Tibial nerve (tissue), 4 donors: ENCODE measurements at regions not wholly inside any gene's neighbourhood (a gene's known extent, or its start where the extent isn't known, plus 50 kb on each side); places are given as distances from the start of the nearest gene placed in this dataset.

Experiments
- DNase-seq, 2 donors: peaks; one replicate each; pipeline ENCODE4 v3.0.0-alpha.2; 2019; ENCODE audit warnings: low spot score in 2 of 2
- H3K27ac ChIP-seq, 4 donors: fragments of 200-600 bp; sonication (generic) in 3 of 4; one replicate each; pipeline ENCODE4 v1.5.1; 2017 to 2019; ENCODE audit warnings: mild to moderate bottlenecking in 1 of 4
- H3K27me3 ChIP-seq, 2 donors: fragments of 200-600 bp; sonication (generic) in 1 of 2; one replicate each; pipeline versions ENCODE4 v1.5.1 to v1.6.0; 2017 to 2019
- H3K36me3 ChIP-seq, 3 donors: fragments of 200-600 bp; sonication (generic); one replicate each; pipeline ENCODE4 v1.5.1; 2018 to 2019
- H3K4me1 ChIP-seq, 4 donors: fragments of 200-600 bp; sonication (generic) in 3 of 4; one replicate each; pipeline ENCODE4 v1.5.1; 2017 to 2019
- H3K4me3 ChIP-seq, 4 donors: fragments of 200-600 bp; sonication (generic) in 3 of 4; one replicate each; pipeline ENCODE4 v1.5.1; 2017 to 2019; ENCODE audit warnings: mild to moderate bottlenecking in 1 of 4, moderate library complexity in 1 of 4
- H3K9me3 ChIP-seq, 4 donors: fragments of 200-600 bp; sonication (generic) in 3 of 4; one replicate each; pipeline ENCODE4 v1.5.1; 2017 to 2019
- CTCF ChIP-seq, 5 experiments: fragments of 200-600 bp in 3 of 5; fragments of 450-650 bp in 2 of 5; sonication (generic) in 3 of 5; IDR thresholded peaks; one replicate each; pipeline ENCODE4 v1.5.1; 2016 to 2019; ENCODE audit warnings: antibody characterized with exemption in 5 of 5, mild to moderate bottlenecking in 3 of 5, moderate library complexity in 2 of 5
- EP300 ChIP-seq, 2 donors: sonication (generic); formaldehyde crosslinking; IDR thresholded peaks; one replicate each; pipeline ENCODE4 v1.6.1; 2017; ENCODE audit warnings: antibody characterized with exemption in 2 of 2, mild to moderate bottlenecking in 1 of 2
- POLR2A ChIP-seq, 2 donors: fragments of 450-650 bp; IDR thresholded peaks; one replicate each; pipeline ENCODE4 v1.6.1; 2017; ENCODE audit warnings: antibody characterized with exemption in 2 of 2, mild to moderate bottlenecking in 2 of 2, moderate library complexity in 2 of 2
- WGBS, 2 donors: methylation state at CpG; one replicate each; pipeline ENCODE4 v1.1.5; 2018; 5-methylcytosine and 5-hydroxymethylcytosine counted together

GRCh38 chr13:106702505-106702904 is 134.6 kb upstream of the ARGLU1 start:
- DNase-seq = no peak
- Histone ChIP-seq H3K36me3 (no peaks in the 10 kb centered on the region), H3K27me3 (no peaks in the 10 kb centered on the region), H3K27ac (no peak overlapping the region), H3K4me3 (no peak overlapping the region), H3K4me1 (peaks cover 0 to 5% (median 0%) of the 10 kb centered on the region in 4 donors), H3K9me3 (no peaks in the 10 kb centered on the region)
- 67 to 73% methylated on average over 9 of the region's 9 CpGs for WGBS, 2 donors
- no peak for TF ChIP-seq POLR2A (IDR thresholded peaks at IDR 0.05)
- no peak for TF ChIP-seq EP300 (IDR thresholded peaks at IDR 0.05)
- no peak for TF ChIP-seq CTCF (IDR thresholded peaks at IDR 0.05)

- Histone ChIP-seq H3K4me3 (no peak overlapping the region), H3K27ac (no peak overlapping the region), H3K4me1 (peaks cover 0 to 5% (median 0%) of the 10 kb centered on the region in 4 donors), H3K9me3 (no peaks in the 10 kb centered on the region), H3K36me3 (no peaks in the 10 kb centered on the region), H3K27me3 (no peaks in the 10 kb centered on the region)
- TF ChIP-seq EP300 (IDR thresholded peaks at IDR 0.05) (peak in 1 of 2 donors; percentile 32), CTCF (IDR thresholded peaks at IDR 0.05) (no peak)
- WGBS, 2 donors = 54 to 57% methylated on average over 17 of the region's 17 CpGs
- no peak for DNase-seq
Measured at GRCh38 chr13:106701771-106702341, 133.9 kb upstream of the ARGLU1 start.

- TF ChIP-seq CTCF (IDR thresholded peaks at IDR 0.05) (no peak), POLR2A (IDR thresholded peaks at IDR 0.05) (no peak), EP300 (IDR thresholded peaks at IDR 0.05) (no peak)
- WGBS, 2 donors = 66 to 71% methylated on average over 4 of the region's 4 CpGs
Measured at GRCh38 chr13:106700439-106700838, 132.5 kb upstream of the ARGLU1 start.

GRCh38 chr13:106700007-106700406 is 132.1 kb upstream of the ARGLU1 start:
- Histone ChIP-seq H3K36me3 (no peaks in the 10 kb centered on the region), H3K27me3 (no peaks in the 10 kb centered on the region), H3K4me1 (peaks cover 0 to 5% (median 0%) of the 10 kb centered on the region in 4 donors), H3K4me3 (no peak overlapping the region), H3K9me3 (no peaks in the 10 kb centered on the region), H3K27ac (no peak overlapping the region)
- no peak for DNase-seq
- TF ChIP-seq CTCF (IDR thresholded peaks at IDR 0.05) (no peak), EP300 (IDR thresholded peaks at IDR 0.05) (no peak), POLR2A (IDR thresholded peaks at IDR 0.05) (no peak)
- WGBS, 2 donors = 90 to 93% methylated on average over 8 of the region's 8 CpGs

More at GRCh38 chr13:106700439-106700838, 132.5 kb upstream of the ARGLU1 start:
- Histone ChIP-seq H3K27ac (no peak overlapping the region), H3K36me3 (no peaks in the 10 kb centered on the region), H3K9me3 (no peaks in the 10 kb centered on the region), H3K4me1 (peaks cover 0 to 5% (median 0%) of the 10 kb centered on the region in 4 donors), H3K27me3 (no peaks in the 10 kb centered on the region), H3K4me3 (no peak overlapping the region)
- DNase-seq = no peak

GRCh38 chr13:106699311-106699710 is 131.4 kb upstream of the ARGLU1 start:
- 84 to 87% methylated on average over 5 of the region's 5 CpGs for WGBS, 2 donors
- H3K9me3 ChIP-seq = no peaks in the 10 kb centered on the region
- H3K4me3 ChIP-seq = no peak overlapping the region
- DNase-seq = no peak
- TF ChIP-seq CTCF (IDR thresholded peaks at IDR 0.05) (no peak), POLR2A (IDR thresholded peaks at IDR 0.05) (no peak), EP300 (IDR thresholded peaks at IDR 0.05) (no peak)
- no peak overlapping the region for H3K27ac ChIP-seq
- no peaks in the 10 kb centered on the region for H3K27me3 ChIP-seq
- no peaks in the 10 kb centered on the region for H3K36me3 ChIP-seq
- peaks cover 0 to 5% (median 0%) of the 10 kb centered on the region in 4 donors for H3K4me1 ChIP-seq
